Activated B cell treated with CpG ODN at 0.5 μM for 24 hours (primary cell): ENCODE measurements at regions not wholly inside any gene's neighbourhood (a gene's known extent, or its start where the extent isn't known, plus 50 kb on each side); places are given as distances from the start of the nearest gene placed in this dataset.

Experiments used
- ATAC-seq: fragments of 200-7000 bp; cut with Tn5 transposase; one replicate; pipeline ENCODE4 v1.10.0; 2021; ENCODE audit warnings: low read depth, mild to moderate bottlenecking, moderate library complexity
- CTCF ChIA-PET: fragments of 350-600 bp; sonication (Branson Sonifier 250); formaldehyde crosslinking; loops from one replicate; lab custom pipeline; 2021; ENCODE audit warnings: antibody characterized with exemption; lab: Charles Lee
- POLR2A ChIA-PET: fragments of 350-600 bp; sonication (Branson Sonifier 250); formaldehyde crosslinking; loops from one replicate; lab custom pipeline; 2021; ENCODE audit warnings: antibody characterized with exemption; lab: Charles Lee
- DNase-seq: peaks from one replicate; pipeline ENCODE4 v3.0.0; 2022
- H3K27ac Mint-ChIP-seq: one replicate; pipeline ENCODE4 v1.8.0; 2020; ENCODE audit warnings: mixed read lengths
- H3K27me3 Mint-ChIP-seq: one replicate; pipeline ENCODE4 v1.8.0; 2021; ENCODE audit warnings: mixed read lengths
- H3K36me3 Mint-ChIP-seq: one replicate; pipeline ENCODE4 v1.8.0; 2021; ENCODE audit warnings: low read depth, mixed read lengths
- H3K4me1 Mint-ChIP-seq: one replicate; pipeline ENCODE4 v1.8.0; 2021; ENCODE audit warnings: mixed read lengths
- H3K4me3 Mint-ChIP-seq: one replicate; pipeline ENCODE4 v1.8.0; 2020; ENCODE audit warnings: mild to moderate bottlenecking, mixed read lengths
- H3K9me3 Mint-ChIP-seq: one replicate; pipeline ENCODE4 v1.8.0; 2020; ENCODE audit warnings: mixed read lengths
- CTCF ChIP-seq: fragments of 200-600 bp; IDR thresholded peaks from one replicate; pipeline ENCODE4 v1.8.0; 2022; ENCODE audit warnings: antibody characterized with exemption, mild to moderate bottlenecking
- intact Hi-C: fragments of 100-400 bp; cut with micrococcal nuclease; formaldehyde crosslinking; loops from one replicate; pipeline ENCODE4 v1.15.1; 2024

GRCh38 chr10:30770229-30770628, 140.7 kb upstream of the LYZL2 start:
- Mint-ChIP-seq H3K27me3 (peaks cover 2% of the 10 kb centered on the region), H3K27ac (no peak overlapping the region), H3K4me1 (no peaks in the 10 kb centered on the region), H3K36me3 (no peaks in the 10 kb centered on the region), H3K9me3 (peaks cover 7% of the 10 kb centered on the region), H3K4me3 (no peak overlapping the region)
- ATAC-seq, result no peak
- ChIA-PET POLR2A (no interaction called here), CTCF (no interaction called here)
- no peak for DNase-seq
- no peak for TF ChIP-seq CTCF
- intact Hi-C loops, result no loop called here

- Mint-ChIP-seq H3K27ac (no peak overlapping the region), H3K4me3 (no peak overlapping the region), H3K27me3 (peaks cover 2% of the 10 kb centered on the region), H3K9me3 (peaks cover 7% of the 10 kb centered on the region), H3K36me3 (no peaks in the 10 kb centered on the region), H3K4me1 (no peaks in the 10 kb centered on the region)
- TF ChIP-seq CTCF, result no peak
- ChIA-PET CTCF (no interaction called here), POLR2A (no interaction called here)
- intact Hi-C loops, result no loop called here
- DNase-seq, result no peak
- ATAC-seq, result no peak
Measured at GRCh38 chr10:30769361-30769760, 139.8 kb upstream of the LYZL2 start.

- H3K36me3 Mint-ChIP-seq, result no peaks in the 10 kb centered on the region
- H3K4me1 Mint-ChIP-seq, result no peaks in the 10 kb centered on the region
- ChIA-PET POLR2A (no interaction called here), CTCF (interaction anchor here (0.7 kb wide), 1 partner anchor 19 kb away, joined by 3 read pairs; no protein-coding TSS in a partner anchor)
- no peak for DNase-seq
- H3K4me3 Mint-ChIP-seq, result no peak overlapping the region
- H3K27me3 Mint-ChIP-seq, result peaks cover 2% of the 10 kb centered on the region
- intact Hi-C loops, result no loop called here
- H3K27ac Mint-ChIP-seq, result no peak overlapping the region
- peaks cover 2% of the 10 kb centered on the region for H3K9me3 Mint-ChIP-seq
- no peak for ATAC-seq
- no peak for TF ChIP-seq CTCF
Measured at GRCh38 chr10:30765616-30766015, 136.1 kb upstream of the LYZL2 start.

GRCh38 chr10:30765022-30765615, 135.6 kb upstream of the LYZL2 start:
- Mint-ChIP-seq H3K27me3 (peaks cover 2% of the 10 kb centered on the region), H3K27ac (no peak overlapping the region), H3K4me3 (no peak overlapping the region), H3K4me1 (no peaks in the 10 kb centered on the region), H3K36me3 (no peaks in the 10 kb centered on the region), H3K9me3 (peaks cover 2% of the 10 kb centered on the region)
- POLR2A ChIA-PET, result no interaction called here
- CTCF ChIA-PET, result interaction anchor here (0.7 kb wide), 1 partner anchor 20 kb away, joined by 3 read pairs; no protein-coding TSS in a partner anchor
- intact Hi-C loops, result no loop called here
- TF ChIP-seq CTCF, result no peak
- no peak for DNase-seq
- ATAC-seq, result no peak

GRCh38 chr10:30763918-30764317, 134.4 kb upstream of the LYZL2 start:
- Mint-ChIP-seq H3K27ac (no peak overlapping the region), H3K4me1 (no peaks in the 10 kb centered on the region), H3K27me3 (peaks cover 2% of the 10 kb centered on the region), H3K9me3 (peaks cover 2% of the 10 kb centered on the region), H3K36me3 (no peaks in the 10 kb centered on the region), H3K4me3 (no peak overlapping the region)
- intact Hi-C loops, result no loop called here
- CTCF ChIA-PET, result no interaction called here
- no peak for TF ChIP-seq CTCF
- DNase-seq (no peak), ATAC-seq (no peak)
- POLR2A ChIA-PET, result no interaction called here
